Suprapubic skin (tissue), 3 donors: ENCODE measurements at regions not wholly inside any gene's neighbourhood (a gene's known extent, or its start where the extent isn't known, plus 50 kb on each side); places are given as distances from the start of the nearest gene placed in this dataset.

Experiments
- CTCF ChIP-seq, 2 donors: fragments of 200-600 bp in 1 of 2; fragments of 450-650 bp in 1 of 2; sonication (generic) in 1 of 2; IDR thresholded peaks; one replicate each; pipeline ENCODE4 v1.5.1; 2016 to 2019; ENCODE audit warnings: antibody characterized with exemption in 2 of 2, mild to moderate bottlenecking in 1 of 2, moderate library complexity in 1 of 2
- EP300 ChIP-seq: sonication (generic); formaldehyde crosslinking; IDR thresholded peaks from one replicate; pipeline ENCODE4 v1.6.1; 2017; ENCODE audit warnings: antibody characterized with exemption
- POLR2A ChIP-seq, 2 donors: fragments of 450-650 bp; IDR thresholded peaks; one replicate each; pipeline ENCODE4 v1.6.1; 2017; ENCODE audit warnings: antibody characterized with exemption in 2 of 2, mild to moderate bottlenecking in 2 of 2, moderate library complexity in 2 of 2

GRCh38 chr7:128164061-128164954, 76.8 kb upstream of the LEP start:
- TF ChIP-seq EP300: no peak
- TF ChIP-seq CTCF (IDR thresholded peaks at IDR 0.05): no peak
- no peak for TF ChIP-seq POLR2A (IDR thresholded peaks at IDR 0.05)
